ENCODE measurements at regions not wholly inside any gene's neighbourhood (a gene's known extent, or its start where the extent isn't known, plus 50 kb on each side); places are given as distances from the start of the nearest gene placed in this dataset.

- no peak for DNase-seq
- no peak overlapping the region for H3K9ac ChIP-seq (ENCODE audit: low read depth in 2 of 2, low read length in 2 of 2)
- no peaks in the 10 kb centered on the region for H3K27me3 ChIP-seq
- no peak overlapping the region for H3K27ac ChIP-seq
- H3K4me3 ChIP-seq: no peak overlapping the region
- H3K4me1 ChIP-seq: no peaks in the 10 kb centered on the region
- no peaks in the 10 kb centered on the region for H3K9me3 ChIP-seq
- no peak for TF ChIP-seq CTCF (IDR thresholded peaks at IDR 0.05)
- intact Hi-C loops (cut with DNase I): no loop called here
- H3K36me3 ChIP-seq: no peaks in the 10 kb centered on the region
Measured at GRCh38 chrX:124274438-124275181, 57.9 kb upstream of the TEX13D start.

DNA sequence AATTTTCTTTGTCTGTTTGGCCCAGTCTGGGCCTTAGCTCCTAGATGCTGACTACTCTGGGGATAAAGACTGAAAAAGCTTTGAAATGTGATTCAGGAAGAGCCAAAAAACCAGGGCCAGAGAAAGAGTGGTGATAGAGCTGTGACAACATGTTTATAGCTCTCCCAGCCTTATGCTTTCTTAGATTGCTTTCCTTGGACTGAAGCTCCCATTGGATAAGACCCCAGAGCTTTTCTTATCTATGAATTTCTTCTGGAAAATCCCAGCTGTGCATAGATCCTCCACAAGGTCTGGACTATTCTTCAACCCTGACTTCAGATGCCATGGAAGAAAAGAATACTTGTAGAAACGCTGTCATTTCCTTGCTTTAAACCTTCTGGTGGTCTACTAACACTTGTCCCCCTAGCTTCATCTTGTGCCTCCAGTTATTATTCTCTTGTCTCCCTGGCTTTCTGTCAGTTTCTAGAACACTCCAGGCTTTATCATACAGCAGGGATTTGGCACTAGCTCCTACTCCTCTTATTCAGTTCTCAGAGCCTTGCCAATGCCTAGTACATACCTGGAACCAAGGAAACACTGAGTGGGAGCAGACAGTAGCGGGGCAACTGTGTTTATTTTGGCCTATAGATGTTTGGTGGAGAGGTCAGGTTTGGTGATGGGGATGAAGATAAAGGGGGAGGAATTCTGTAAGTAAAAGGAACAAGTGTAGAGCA lies 57.1 kb upstream of the TEX13D start:
- no peak overlapping the region for H3K4me3 ChIP-seq
- no peak for TF ChIP-seq CTCF (IDR thresholded peaks at IDR 0.05)
- H3K36me3 ChIP-seq: no peaks in the 10 kb centered on the region
- no peak overlapping the region for H3K9ac ChIP-seq (ENCODE audit: low read depth in 2 of 2, low read length in 2 of 2)
- H3K27me3 ChIP-seq: no peaks in the 10 kb centered on the region
- intact Hi-C loops (cut with DNase I): no loop called here
- no peak for DNase-seq
- no peaks in the 10 kb centered on the region for H3K4me1 ChIP-seq
- H3K27ac ChIP-seq: no peak overlapping the region
- H3K9me3 ChIP-seq: no peaks in the 10 kb centered on the region

DNA sequence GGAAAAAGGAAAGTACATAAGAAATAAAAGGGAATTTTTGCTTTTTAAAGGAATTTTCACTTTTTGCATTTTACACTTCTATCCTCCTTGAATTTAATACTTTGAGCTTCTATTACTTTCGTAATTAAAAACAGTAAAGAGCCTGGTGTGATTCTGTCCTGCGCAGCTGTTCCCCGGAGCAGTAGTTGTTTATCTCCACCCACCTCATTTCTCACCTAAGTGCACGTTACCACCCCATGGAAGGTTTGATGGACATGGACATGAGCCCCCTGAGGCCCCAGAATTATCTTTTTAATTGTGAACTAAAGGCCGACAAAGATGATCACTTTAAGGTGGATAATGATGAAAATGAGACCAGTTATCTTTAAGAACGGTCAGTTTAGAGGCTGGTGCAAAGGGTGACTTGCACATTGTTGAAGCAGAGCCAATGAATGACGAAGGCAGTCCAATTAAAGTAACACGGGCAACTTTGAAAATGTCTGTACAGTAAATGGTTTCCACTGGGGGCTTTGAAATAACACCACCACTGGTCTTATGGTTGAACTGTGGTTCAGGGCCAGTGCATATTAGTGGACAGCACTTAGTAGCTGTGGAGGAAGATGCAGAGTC lies 52.1 kb upstream of the TEX13D start:
- Histone ChIP-seq H3K36me3 (no peaks in the 10 kb centered on the region), H3K4me3 (no peak overlapping the region), H3K27ac (no peak overlapping the region), H3K9ac (ENCODE audit: low read depth in 2 of 2, low read length in 2 of 2) (no peak overlapping the region), H3K27me3 (no peaks in the 10 kb centered on the region), H3K9me3 (no peaks in the 10 kb centered on the region), H3K4me1 (no peaks in the 10 kb centered on the region)
- intact Hi-C loops (cut with DNase I): no loop called here
- DNase-seq: no peak
- TF ChIP-seq CTCF (IDR thresholded peaks at IDR 0.05): no peak

DNA sequence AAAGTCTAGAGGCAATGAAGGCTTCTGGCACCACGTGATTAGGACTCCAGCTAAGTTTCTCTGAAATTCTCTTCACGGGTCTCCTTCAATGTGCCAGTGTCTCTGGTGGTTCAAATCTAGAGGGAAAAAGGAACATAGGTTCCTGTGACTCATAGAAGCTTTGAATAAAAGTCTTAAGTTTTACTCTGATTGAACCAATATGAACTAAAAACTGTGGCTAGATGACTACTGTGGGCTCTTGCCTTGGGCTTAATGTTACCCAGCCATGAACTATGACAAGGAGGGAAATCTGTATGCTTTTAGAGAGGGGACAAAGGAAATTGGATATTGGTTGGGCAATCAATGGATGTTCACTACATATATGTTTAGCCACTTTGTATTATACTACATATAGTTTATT lies 49.9 kb upstream of the TEX13D start:
- no peaks in the 10 kb centered on the region for H3K27me3 ChIP-seq
- H3K4me1 ChIP-seq: no peaks in the 10 kb centered on the region
- H3K9me3 ChIP-seq: no peaks in the 10 kb centered on the region
- no peaks in the 10 kb centered on the region for H3K36me3 ChIP-seq
- TF ChIP-seq CTCF (IDR thresholded peaks at IDR 0.05): no peak
- H3K4me3 ChIP-seq: no peak overlapping the region
- H3K27ac ChIP-seq: no peak overlapping the region
- intact Hi-C loops (cut with DNase I): no loop called here
- H3K9ac ChIP-seq (ENCODE audit: low read depth in 2 of 2, low read length in 2 of 2): no peak overlapping the region
- no peak for DNase-seq

All from colonic mucosa (tissue), 4 donors.